MM.1S (cell line): ENCODE measurements at regions not wholly inside any gene's neighbourhood (a gene's known extent, or its start where the extent isn't known, plus 50 kb on each side); places are given as distances from the start of the nearest gene placed in this dataset.
"Not testable (repeated sequence)": the region's sequence is repeated elsewhere in the genome, so short reads cannot be mapped to it uniquely, and the experiment has no call there.

Experiments used
- DNase-seq: peaks from one replicate; pipeline ENCODE4 v3.0.0-alpha.2; 2015
- H2AFZ ChIP-seq: fragments of 300-600 bp; sonication (generic); 2 replicates; pipeline ENCODE4 v1.6.0; 2016; ENCODE audit warnings: antibody characterized with exemption, low read length
- H3F3A ChIP-seq: fragments of 300-600 bp; sonication (generic); 2 replicates; pipeline ENCODE4 v1.6.1; 2016; ENCODE audit warnings: mild to moderate bottlenecking, antibody characterized with exemption, low read length, moderate library complexity, mixed read lengths; ENCODE audit not compliant: insufficient read depth
- H3K27ac ChIP-seq: fragments of 300-600 bp; sonication (generic); 2 replicates; pipeline ENCODE4 v1.5.1; 2016; ENCODE audit warnings: mild to moderate bottlenecking, low read length
- H3K27me3 ChIP-seq: fragments of 300-600 bp; sonication (generic); replicated peaks from 2 replicates; pipeline ENCODE4 v1.6.0; 2016; ENCODE audit warnings: low read length; ENCODE audit not compliant: insufficient read depth
- H3K36me3 ChIP-seq: fragments of 300-600 bp; sonication (generic); replicated peaks from 2 replicates; pipeline ENCODE4 v1.6.1; 2016; ENCODE audit warnings: mild to moderate bottlenecking, low read length, mixed read lengths; ENCODE audit not compliant: insufficient read depth
- H3K4me1 ChIP-seq: fragments of 300-600 bp; sonication (generic); 2 replicates; pipeline ENCODE4 v1.6.1; 2016; ENCODE audit warnings: low read length, mixed read lengths
- H3K4me2 ChIP-seq: fragments of 300-600 bp; sonication (generic); 2 replicates; pipeline ENCODE4 v1.6.0; 2016; ENCODE audit warnings: low read depth, low read length
- H3K4me3 ChIP-seq: fragments of 300-600 bp; sonication (generic); 2 replicates; pipeline ENCODE4 v1.5.1; 2016; ENCODE audit warnings: low read length, mixed read lengths
- H3K79me2 ChIP-seq: fragments of 300-600 bp; sonication (generic); 2 replicates; pipeline ENCODE4 v1.6.1; 2016; ENCODE audit warnings: mixed run types, low read length, mixed read lengths
- H3K9ac ChIP-seq: fragments of 300-600 bp; sonication (generic); 2 replicates; pipeline ENCODE4 v1.6.1; 2016; ENCODE audit warnings: low read length, mixed read lengths
- H3K9me2 ChIP-seq: fragments of 300-600 bp; sonication (generic); replicated peaks from 2 replicates; pipeline ENCODE4 v1.6.1; 2016; ENCODE audit warnings: mild to moderate bottlenecking, low read length, mixed read lengths; ENCODE audit not compliant: insufficient read depth
- H3K9me3 ChIP-seq: fragments of 300-600 bp; sonication (generic); replicated peaks from 2 replicates; pipeline ENCODE4 v1.6.1; 2016; ENCODE audit warnings: mild to moderate bottlenecking, low read length, mixed read lengths; ENCODE audit not compliant: insufficient read depth
- H4K20me1 ChIP-seq: fragments of 300-600 bp; sonication (generic); 2 replicates; pipeline ENCODE4 v1.6.1; 2016; ENCODE audit warnings: mild to moderate bottlenecking, low read length, moderate library complexity, mixed read lengths; ENCODE audit not compliant: insufficient read depth
- EZH2 ChIP-seq: fragments of 300-600 bp; sonication (generic); optimal IDR thresholded peaks from 2 replicates; pipeline ENCODE3; 2017; ENCODE audit warnings: low read depth, mild to moderate bottlenecking, antibody characterized with exemption, low read length, mixed read lengths
- EZH2phosphoT487 ChIP-seq: fragments of 300-600 bp; sonication (generic); IDR thresholded peaks from 2 replicates; pipeline ENCODE4 v1.6.1; 2018; ENCODE audit warnings: antibody characterized with exemption, low read length
- TF ChIP-seq, protein P1 (sequence below): fragments of 300-600 bp; sonication (generic); IDR thresholded peaks from 2 replicates; pipeline ENCODE4 v1.5.1; 2016; ENCODE audit warnings: antibody characterized with exemption, low read length, mixed read lengths

DNA sequence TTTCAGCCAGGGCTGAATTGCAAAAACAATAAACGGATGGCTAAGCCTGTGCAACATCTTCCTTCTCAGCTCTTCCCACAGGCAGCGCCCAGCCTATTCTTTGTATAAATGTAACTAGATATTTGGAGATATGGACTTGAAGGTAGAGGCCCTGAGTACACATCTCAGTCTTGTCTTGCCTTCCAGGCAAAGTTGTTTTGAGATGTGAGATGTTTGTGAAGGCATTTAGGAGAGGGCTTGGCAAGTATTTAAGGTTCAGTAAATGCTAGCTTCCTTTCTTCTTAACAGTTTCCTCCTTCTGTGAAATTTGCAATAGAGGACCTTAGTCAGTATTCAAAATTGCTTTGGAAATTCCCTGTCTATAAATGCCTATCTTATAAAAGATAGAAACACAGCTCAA, 228.8 kb downstream of the NR2F1-AS1 start:
- no peaks in the 10 kb centered on the region for H3K27me3 ChIP-seq
- TF ChIP-seq EZH2 (no peak), EZH2phosphoT487 (no peak)
- TF ChIP-seq, protein P1, sequence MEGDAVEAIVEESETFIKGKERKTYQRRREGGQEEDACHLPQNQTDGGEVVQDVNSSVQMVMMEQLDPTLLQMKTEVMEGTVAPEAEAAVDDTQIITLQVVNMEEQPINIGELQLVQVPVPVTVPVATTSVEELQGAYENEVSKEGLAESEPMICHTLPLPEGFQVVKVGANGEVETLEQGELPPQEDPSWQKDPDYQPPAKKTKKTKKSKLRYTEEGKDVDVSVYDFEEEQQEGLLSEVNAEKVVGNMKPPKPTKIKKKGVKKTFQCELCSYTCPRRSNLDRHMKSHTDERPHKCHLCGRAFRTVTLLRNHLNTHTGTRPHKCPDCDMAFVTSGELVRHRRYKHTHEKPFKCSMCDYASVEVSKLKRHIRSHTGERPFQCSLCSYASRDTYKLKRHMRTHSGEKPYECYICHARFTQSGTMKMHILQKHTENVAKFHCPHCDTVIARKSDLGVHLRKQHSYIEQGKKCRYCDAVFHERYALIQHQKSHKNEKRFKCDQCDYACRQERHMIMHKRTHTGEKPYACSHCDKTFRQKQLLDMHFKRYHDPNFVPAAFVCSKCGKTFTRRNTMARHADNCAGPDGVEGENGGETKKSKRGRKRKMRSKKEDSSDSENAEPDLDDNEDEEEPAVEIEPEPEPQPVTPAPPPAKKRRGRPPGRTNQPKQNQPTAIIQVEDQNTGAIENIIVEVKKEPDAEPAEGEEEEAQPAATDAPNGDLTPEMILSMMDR: no peak

DNA sequence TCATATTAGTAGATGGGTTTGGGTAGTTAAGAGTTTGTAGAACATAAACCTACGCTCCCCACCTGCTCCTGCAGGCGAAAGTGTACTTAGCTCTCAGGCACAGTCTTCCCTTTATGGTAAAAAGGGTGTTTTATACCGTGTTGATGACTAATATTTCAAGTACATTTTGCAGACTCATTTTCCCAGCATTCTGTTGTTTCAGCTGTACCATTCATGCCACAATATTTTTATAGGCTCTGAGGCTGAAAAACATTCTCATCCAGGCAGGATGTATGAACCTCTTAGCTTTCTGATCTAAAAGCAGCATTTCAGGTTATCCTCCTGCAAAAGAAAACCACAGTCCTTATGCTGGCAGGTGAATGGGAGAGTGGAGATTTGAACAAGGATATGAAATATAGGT, 231.4 kb downstream of the NR2F1-AS1 start:
- TF ChIP-seq EZH2phosphoT487 (no peak), EZH2 (no peak)
- TF ChIP-seq, protein P1: no peak
- Histone ChIP-seq H3K9me3 (no peaks in the 10 kb centered on the region), H3K27ac (no peak overlapping the region), H3K4me1 (no peaks in the 10 kb centered on the region), H3K79me2 (no peaks in the 10 kb centered on the region), H3K9ac (no peak overlapping the region), H3K27me3 (no peaks in the 10 kb centered on the region), H4K20me1 (no peaks in the 10 kb centered on the region), H2AFZ (no peak overlapping the region), H3K36me3 (no peaks in the 10 kb centered on the region), H3K9me2 (no peaks in the 10 kb centered on the region), H3K4me2 (no peak overlapping the region), H3K4me3 (no peak overlapping the region), H3F3A (no peaks in the 10 kb centered on the region)
- no peak for DNase-seq

More for the DNA sequence above, 228.8 kb downstream of the NR2F1-AS1 start:
- Histone ChIP-seq H4K20me1 (no peaks in the 10 kb centered on the region), H2AFZ (no peak overlapping the region), H3K4me1 (no peaks in the 10 kb centered on the region), H3F3A (no peaks in the 10 kb centered on the region), H3K4me3 (no peak overlapping the region), H3K9me2 (no peaks in the 10 kb centered on the region), H3K79me2 (no peaks in the 10 kb centered on the region), H3K36me3 (no peaks in the 10 kb centered on the region), H3K9ac (no peak overlapping the region), H3K9me3 (no peaks in the 10 kb centered on the region), H3K4me2 (no peak overlapping the region), H3K27ac (no peak overlapping the region)
- no peak for DNase-seq

DNA sequence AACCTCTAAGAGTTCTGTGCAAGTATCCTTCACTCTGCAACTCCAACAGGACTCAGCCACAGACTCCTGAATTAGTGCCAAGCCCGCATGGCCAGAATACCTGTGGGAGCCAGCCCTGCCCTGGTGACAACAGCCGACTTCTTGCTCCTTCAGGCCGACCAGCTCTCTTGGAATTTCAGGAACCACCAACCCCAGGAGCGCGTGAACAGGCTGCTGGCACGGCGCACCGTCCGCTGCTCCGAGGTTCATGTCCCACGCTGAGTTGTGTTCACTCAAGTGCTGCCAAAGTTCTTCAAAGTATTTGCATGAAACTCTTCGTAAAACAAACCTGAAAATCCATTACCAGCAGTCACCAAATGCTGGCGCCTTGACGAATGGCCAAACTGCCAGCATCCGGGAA, 232.8 kb downstream of the NR2F1-AS1 start:
- no peak for DNase-seq
- no peaks in the 10 kb centered on the region for H3K4me1 ChIP-seq
- no peak overlapping the region for H3K9ac ChIP-seq
- H3K27ac ChIP-seq: no peak overlapping the region
- TF ChIP-seq, protein P1: no peak
- TF ChIP-seq EZH2 (no peak), EZH2phosphoT487 (no peak)
- H2AFZ ChIP-seq: no peak overlapping the region
- H4K20me1 ChIP-seq: no peaks in the 10 kb centered on the region
- H3F3A ChIP-seq: no peaks in the 10 kb centered on the region
- H3K4me3 ChIP-seq: no peak overlapping the region
- H3K4me2 ChIP-seq: no peak overlapping the region
- no peaks in the 10 kb centered on the region for H3K79me2 ChIP-seq
- no peaks in the 10 kb centered on the region for H3K9me2 ChIP-seq
- no peaks in the 10 kb centered on the region for H3K27me3 ChIP-seq
- no peaks in the 10 kb centered on the region for H3K9me3 ChIP-seq
- H3K36me3 ChIP-seq: no peaks in the 10 kb centered on the region

DNA sequence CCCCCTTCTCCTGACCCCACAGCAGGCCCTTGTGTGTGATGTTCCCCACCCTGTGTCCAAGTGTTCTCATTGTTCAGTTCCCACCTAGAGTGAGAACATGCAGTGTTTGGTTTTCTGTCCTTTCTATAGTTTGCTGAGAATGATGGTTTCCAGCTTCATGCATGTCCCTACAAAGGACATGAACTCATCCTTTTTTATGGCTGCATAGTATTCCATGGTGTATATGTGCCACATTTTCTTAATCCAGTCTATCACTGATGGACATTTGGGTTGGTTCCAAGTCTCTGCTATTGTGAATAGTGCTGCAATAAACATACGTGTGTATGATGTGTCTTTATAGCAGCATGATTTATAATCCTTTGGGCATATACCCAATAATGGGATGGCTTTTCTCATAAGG, 234.2 kb downstream of the NR2F1-AS1 start:
- not testable (repeated sequence) for H3K4me2 ChIP-seq, H3K4me1 ChIP-seq, H2AFZ ChIP-seq, H3K79me2 ChIP-seq, H3F3A ChIP-seq, H3K36me3 ChIP-seq, DNase-seq, H3K27ac ChIP-seq, H3K4me3 ChIP-seq, H3K27me3 ChIP-seq, H3K9ac ChIP-seq, H3K9me2 ChIP-seq, H4K20me1 ChIP-seq, H3K9me3 ChIP-seq
